GM12892 (cell line): ENCODE measurements at regions not wholly inside any gene's neighbourhood (a gene's known extent, or its start where the extent isn't known, plus 50 kb on each side); places are given as distances from the start of the nearest gene placed in this dataset.

Experiments used
- POLR2A ChIP-seq: IDR thresholded peaks from 2 replicates; pipeline ENCODE4 v1.6.1; 2011; ENCODE audit warnings: low read depth, low read length, control low read depth
- POLR2AphosphoS5 ChIP-seq: IDR thresholded peaks from 2 replicates; pipeline ENCODE4 v1.6.1; 2011; ENCODE audit warnings: low read depth, low read length, control low read depth
- TAF1 ChIP-seq: IDR thresholded peaks from 2 replicates; pipeline ENCODE4 v1.6.1; 2011; ENCODE audit warnings: low read depth, mild to moderate bottlenecking, control low read depth, low read length, borderline replicate concordance

GRCh38 chr12:58978717-58979116 lies 58.4 kb upstream of the LRIG3 start:
- TF ChIP-seq POLR2A (no peak), POLR2AphosphoS5 (no peak), TAF1 (no peak)
